GM18498 (cell line): ENCODE measurements at regions not wholly inside any gene's neighbourhood (a gene's known extent, or its start where the extent isn't known, plus 50 kb on each side); places are given as distances from the start of the nearest gene placed in this dataset.
"Not testable (repeated sequence)": the region's sequence is repeated elsewhere in the genome, so short reads cannot be mapped to it uniquely, and the experiment has no call there.

Experiments used
- ATAC-seq: cut with Tn5 transposase; IDR thresholded peaks from one replicate; pipeline ENCODE4 v1.9.1; 2021; ENCODE audit warnings: mild to moderate bottlenecking, moderate library complexity; ENCODE audit not compliant: unreplicated experiment

GRCh38 chr1:166691476-166691875 lies 147.8 kb upstream of the POGK start:
- ATAC-seq = no peak

DNA sequence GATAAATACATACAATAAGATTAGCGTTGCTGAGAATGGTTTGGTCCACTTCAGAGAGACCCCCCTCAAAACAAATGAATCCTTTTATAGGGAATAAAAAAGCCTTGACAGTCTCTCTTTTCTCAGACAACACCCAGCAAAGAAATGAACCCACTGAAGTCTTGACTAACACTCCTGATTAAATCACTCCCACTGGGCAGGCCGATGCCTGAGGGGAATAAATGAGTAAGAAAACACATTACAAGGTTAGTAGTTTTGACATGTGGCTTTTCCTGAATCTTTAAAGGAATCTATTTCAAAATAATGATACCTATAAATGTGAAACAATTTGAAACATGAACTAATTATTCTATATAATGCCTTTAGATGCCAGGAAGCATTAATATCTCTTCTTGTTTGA lies 146.9 kb upstream of the POGK start:
- ATAC-seq = no peak

DNA sequence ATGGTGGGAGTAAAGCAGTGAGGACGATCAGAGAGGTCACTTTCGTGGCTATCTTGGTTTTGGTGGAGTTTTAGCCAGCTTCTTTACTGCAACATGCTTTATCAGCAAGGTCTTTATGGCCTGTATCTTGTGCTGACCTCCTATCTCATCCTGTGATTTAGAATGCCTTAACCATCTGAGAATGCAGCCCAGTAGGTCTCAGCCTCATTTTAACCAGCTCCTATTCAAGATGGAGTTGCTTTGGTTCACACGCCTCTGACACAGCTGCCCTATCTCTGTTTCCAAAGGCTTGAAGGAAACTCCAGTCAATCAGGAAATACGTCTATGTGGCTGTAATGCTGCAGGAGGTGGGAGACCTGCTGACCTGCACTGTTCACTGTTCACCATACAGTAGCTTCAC lies 146.1 kb upstream of the POGK start:
- ATAC-seq = no peak

GRCh38 chr1:166693673-166694297 lies 145.5 kb upstream of the POGK start:
- no peak for ATAC-seq

DNA sequence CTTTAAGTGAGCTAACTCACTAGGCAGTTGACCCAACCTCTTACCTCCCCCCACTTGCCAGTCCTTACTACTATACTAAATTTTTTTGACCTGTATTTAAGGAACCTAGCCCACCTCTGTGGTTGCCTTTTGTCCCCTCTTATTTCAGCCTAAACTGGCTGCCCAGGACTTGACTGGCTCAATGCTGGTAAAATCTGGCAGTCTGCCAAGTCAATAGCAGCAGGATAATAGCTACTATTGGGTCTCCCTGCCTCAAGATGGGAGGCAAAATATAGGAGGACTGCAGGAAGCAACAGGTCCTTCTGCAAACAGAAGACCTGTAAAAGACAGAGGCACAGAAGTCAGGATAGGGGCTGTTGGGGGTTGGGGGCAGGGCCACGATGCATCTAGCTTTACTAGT lies 144.2 kb upstream of the POGK start:
- no peak for ATAC-seq

- ATAC-seq = not testable (repeated sequence)
Observed at GRCh38 chr1:166695834-166696233, 143.4 kb upstream of the POGK start.

- no peak for ATAC-seq
Observed at GRCh38 chr1:166698771-166699170, 140.5 kb upstream of the POGK start.

DNA sequence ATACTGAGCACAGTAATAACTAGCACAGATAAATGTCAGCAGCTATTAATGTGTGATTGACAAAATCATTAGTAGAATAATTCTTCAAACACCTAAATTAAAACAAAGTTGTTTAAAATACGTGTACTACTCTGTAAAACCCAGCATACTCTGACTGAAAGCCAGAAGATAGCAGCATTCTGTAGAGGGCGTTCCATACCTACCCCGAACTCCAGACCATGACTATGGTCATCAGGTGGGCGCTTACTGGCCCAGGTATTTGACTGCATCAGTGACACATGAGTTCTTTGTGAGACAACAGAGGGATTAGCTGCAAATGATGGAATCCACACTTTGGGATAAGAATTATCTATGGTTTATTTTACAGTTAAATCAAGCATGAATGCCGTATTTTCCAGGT lies 139.7 kb upstream of the POGK start:
- no peak for ATAC-seq

DNA sequence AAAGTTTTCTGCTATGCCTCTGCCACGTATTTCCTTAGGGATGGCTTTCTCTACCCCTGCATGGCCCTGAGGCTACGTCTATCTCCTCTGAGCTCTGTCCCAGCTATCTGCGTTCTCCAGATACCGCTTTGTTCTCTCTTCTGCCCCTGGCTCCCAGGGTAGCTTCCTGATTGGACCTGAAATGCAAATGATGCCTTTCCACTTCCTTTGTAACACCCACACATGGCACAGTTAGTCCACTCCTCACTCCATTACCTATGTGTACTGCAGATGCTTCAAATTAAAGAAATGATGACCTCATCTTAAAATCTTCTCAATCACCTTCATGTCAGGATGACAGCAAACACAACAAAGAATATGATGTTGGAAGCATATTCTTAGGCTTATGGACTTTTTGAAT lies 138.6 kb upstream of the POGK start:
- ATAC-seq = no peak

DNA sequence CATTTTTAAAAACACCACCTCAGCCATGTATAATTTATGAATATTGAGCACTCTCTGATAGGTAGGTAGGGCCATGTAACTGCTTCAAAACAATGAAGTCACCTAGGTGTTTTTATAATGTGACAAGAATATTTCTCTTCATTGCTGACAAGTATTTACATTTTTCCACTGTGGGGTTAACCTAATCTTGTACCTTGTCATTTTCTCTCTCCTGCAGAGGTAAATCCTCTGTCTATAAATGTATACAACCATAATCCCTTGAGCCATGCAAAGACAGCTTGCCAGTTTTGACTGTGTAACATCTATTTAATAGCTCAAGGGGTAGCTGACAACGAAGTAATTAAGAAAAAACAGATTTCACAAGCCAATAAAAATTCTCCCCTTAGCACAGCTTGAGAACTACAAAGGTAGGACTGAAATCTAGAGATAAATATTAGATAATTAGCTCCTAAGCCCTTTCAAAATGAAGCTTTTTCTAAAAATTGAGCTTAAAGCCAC lies 137.6 kb upstream of the POGK start:
- ATAC-seq = no peak

GRCh38 chr1:166703141-166703540 lies 136.1 kb upstream of the POGK start:
- no peak for ATAC-seq

GRCh38 chr1:166703726-166704462 lies 135.4 kb upstream of the POGK start:
- ATAC-seq = no peak

DNA sequence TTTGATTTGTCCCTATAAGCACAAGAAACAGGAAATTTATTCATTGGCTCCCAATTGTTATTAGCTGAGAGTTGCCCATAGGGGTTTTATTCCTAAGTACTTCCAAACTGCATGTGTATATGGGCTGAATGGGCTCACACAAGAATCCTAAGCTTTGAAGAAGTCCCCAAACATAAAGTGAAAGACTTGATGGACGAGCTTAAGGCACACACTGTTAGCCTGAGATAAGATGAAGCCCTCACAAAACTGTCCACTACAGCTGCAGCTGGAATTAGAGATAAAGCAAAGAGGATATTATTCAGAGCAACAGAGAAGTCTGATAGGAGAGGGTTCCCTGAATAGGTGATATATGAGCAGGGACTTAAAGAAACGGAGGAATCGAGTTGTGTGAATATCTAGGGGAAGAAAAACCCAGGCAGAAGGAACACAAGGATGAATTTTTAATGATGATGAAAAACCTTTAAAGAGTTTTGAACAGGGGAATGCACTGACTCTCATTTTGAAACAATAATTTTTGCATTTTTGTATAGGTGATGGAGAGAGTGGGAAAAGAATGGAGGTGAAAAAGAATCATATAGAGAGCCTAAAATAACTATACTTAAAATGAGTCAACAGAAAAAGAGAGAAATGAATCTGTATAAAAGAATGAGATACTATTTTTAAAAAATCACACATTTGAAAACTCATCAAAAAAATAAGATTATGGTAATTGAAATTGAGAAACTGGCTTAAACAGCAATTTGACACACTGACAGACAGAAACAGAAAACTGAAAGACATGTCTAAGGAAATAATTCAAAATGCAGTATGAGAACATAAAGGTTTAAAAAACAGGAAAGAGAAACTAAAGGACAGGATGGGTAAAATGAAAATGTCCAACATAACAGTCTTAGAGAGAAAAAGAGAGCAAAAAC lies 133.6 kb upstream of the POGK start:
- no peak for ATAC-seq

DNA sequence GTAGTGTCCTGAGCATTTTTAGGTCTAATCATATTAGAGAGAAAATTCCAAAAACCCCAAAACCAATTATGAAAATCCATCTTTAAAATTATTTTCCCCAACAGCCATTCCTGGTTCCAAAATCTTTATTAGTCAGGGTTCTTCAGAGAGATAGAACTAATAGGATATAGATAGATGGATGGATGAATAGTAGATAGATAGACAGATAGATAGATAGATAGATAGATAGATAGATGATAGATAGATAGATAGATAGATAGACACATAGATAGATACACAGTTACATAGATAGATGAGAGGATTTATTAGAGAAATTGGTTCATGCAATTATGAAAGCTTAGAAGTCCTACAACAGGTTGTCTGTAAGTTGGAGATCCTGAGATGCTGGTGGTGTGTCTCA lies 122.7 kb upstream of the POGK start:
- ATAC-seq = no peak

DNA sequence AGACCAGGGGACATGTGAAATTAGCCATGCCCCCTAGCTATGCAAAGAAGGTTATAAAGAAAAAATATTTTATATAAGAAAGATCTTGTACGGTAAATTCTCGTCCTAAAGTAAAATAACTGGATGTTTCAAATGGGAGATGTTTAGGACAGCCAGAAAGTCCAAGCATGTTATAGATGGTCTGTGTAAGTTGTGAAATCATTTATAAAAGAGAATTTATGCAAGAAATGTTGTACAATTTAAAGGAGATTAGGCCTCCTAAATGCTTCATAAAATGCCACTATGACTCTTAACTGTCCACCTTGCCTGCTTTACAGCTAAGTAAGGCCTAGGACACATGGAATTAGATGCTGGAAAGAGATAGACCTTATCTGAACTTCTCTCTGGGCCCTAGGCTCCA lies 118.1 kb upstream of the POGK start:
- no peak for ATAC-seq

DNA sequence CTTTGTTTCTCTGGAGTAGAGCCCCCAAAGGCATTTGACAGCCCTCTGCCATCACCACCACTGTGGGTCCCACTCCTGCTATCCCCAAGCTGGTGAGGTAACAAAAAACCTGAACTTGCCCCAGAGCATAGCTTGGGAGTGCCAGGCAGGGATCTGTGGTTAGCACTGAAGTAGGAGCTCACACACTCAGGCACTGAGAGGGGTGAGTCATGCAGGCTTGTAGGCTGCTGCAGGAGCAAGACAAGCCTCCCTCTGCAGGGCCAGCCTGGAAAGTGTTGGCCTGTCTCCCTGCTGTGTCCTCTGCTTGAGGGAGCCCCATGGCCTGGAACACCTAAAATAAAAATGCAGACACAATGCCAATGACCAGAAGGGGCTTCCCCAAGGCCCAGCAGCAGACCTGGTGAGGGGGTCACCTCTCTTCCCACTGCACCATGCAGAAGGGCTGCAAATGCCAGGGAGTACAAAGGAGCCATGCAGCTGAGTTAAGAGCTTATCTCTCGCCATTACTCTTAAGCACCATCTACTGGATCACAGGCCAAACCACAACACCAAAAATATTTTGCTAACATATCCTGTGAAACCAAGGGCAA lies 108.9 kb upstream of the POGK start:
- ATAC-seq = no peak

- ATAC-seq = no peak
Observed at GRCh38 chr1:166738140-166738539, 101.1 kb upstream of the POGK start.

DNA sequence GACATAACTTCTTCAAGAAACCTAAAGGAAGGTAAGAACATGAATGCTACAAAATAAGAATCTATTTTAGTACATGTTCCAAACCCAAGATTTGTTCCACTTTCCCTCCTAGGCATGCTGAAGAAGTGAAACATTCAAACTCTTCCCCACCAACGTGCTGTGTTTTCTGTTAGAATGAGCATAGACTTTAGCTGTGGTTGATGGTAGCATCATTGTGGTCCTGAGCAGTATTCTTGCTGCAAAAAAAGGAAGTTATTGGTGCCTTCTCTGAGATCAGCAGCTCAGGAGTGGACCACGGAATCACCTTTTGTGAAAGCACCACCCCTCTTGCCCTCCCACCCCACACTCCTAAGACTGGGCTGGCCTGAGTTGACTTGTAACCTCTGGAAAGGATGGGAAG lies 100.4 kb upstream of the POGK start:
- no peak for ATAC-seq

DNA sequence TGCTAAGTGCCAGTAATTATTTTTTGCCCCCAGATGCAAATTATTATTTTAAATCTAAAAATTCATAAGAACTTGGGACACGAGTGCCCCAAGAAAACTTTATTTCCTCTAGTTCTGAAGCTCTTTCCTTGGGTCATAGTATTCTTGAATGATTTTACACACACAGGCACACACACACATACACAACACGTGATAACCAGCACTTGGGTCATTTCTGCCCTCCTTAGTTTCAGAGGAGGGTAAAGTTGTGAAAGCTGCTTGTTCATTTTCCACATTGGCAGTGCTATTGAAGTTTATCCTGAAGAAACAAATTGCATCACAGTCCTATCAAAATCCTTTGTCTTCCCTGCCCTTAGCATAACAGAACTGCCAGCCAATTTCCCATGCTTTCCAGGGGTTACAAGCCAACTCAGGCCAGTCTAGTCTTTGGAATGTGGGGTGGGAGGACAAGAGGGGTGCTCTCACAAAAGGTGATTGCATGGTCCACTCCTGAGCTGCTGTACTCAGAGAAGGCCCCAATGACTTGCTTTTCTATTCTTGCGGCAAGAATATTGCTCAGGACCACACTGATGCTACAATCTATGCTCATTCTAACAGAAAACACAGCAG lies 98.5 kb upstream of the POGK start:
- no peak for ATAC-seq

GRCh38 chr1:166763318-166763717 lies 76.0 kb upstream of the POGK start:
- ATAC-seq = no peak

DNA sequence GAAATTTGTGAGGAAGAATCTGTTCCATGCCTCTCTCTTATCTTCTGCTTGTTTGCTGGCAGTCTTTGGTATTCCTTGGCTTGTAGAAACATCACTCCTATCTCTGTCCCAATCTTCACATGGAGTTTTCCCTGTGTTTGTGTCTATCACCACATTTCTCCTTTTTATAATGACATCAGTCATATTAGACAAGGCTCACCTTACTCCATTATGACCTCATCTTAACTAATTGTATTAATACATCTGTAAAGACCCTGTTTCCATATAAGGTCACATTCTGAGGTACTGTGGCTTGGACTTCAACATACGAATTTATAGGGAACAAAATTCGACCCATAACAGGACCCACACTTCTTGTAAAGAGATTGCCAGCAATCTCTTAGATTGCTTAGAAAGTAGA lies 72.3 kb upstream of the POGK start:
- ATAC-seq = no peak
